Loucy (cell line): ENCODE measurements at regions not wholly inside any gene's neighbourhood (a gene's known extent, or its start where the extent isn't known, plus 50 kb on each side); places are given as distances from the start of the nearest gene placed in this dataset.

Experiments
- H2AFZ ChIP-seq: fragments of 200-600 bp; sonication (generic); 2 replicates; pipeline ENCODE4 v1.6.0; 2016; ENCODE audit warnings: antibody characterized with exemption, mild to moderate bottlenecking, low read length, moderate library complexity
- H3F3A ChIP-seq: fragments of 200-600 bp; 2 replicates; pipeline ENCODE4 v1.6.0; 2016; ENCODE audit warnings: antibody characterized with exemption, low read depth, mild to moderate bottlenecking
- H3K27me3 ChIP-seq: fragments of 200-600 bp; sonication (generic); 2 replicates; pipeline ENCODE4 v1.6.1; 2014; ENCODE audit warnings: low read length, mild to moderate bottlenecking; ENCODE audit not compliant: insufficient read depth, poor library complexity, severe bottlenecking
- H3K36me3 ChIP-seq: fragments of 200-600 bp; sonication (generic); 2 replicates; pipeline ENCODE4 v1.6.1; 2016; ENCODE audit warnings: low read length; ENCODE audit not compliant: insufficient read depth
- H3K4me1 ChIP-seq: fragments of 200-600 bp; sonication (generic); 2 replicates; pipeline ENCODE4 v1.5.1; 2014; ENCODE audit warnings: low read length, mild to moderate bottlenecking; ENCODE audit not compliant: insufficient read depth, poor library complexity, severe bottlenecking
- H3K4me2 ChIP-seq: fragments of 200-600 bp; sonication (generic); 2 replicates; pipeline ENCODE4 v1.6.0; 2014; ENCODE audit warnings: antibody characterized with exemption, low read length, low read depth, mild to moderate bottlenecking; ENCODE audit not compliant: poor library complexity, severe bottlenecking
- H3K4me3 ChIP-seq: fragments of 200-600 bp; sonication (generic); 2 replicates; pipeline ENCODE4 v1.5.1; 2014; ENCODE audit warnings: low read length, mild to moderate bottlenecking, mixed read lengths; ENCODE audit not compliant: poor library complexity, severe bottlenecking
- H3K79me2 ChIP-seq: fragments of 200-600 bp; sonication (generic); 2 replicates; pipeline ENCODE4 v1.6.1; 2014; ENCODE audit warnings: low read length; ENCODE audit not compliant: insufficient read depth
- H3K9ac ChIP-seq: fragments of 200-600 bp; sonication (generic); 2 replicates; pipeline ENCODE4 v1.6.0; 2014; ENCODE audit warnings: mild to moderate bottlenecking, low read depth, low read length, moderate library complexity; ENCODE audit not compliant: poor library complexity, severe bottlenecking
- H3K9me2 ChIP-seq: fragments of 200-600 bp; sonication (generic); replicated peaks from 2 replicates; pipeline ENCODE4 v1.6.1; 2016; ENCODE audit warnings: low read depth, low read length, mixed read lengths
- H3K9me3 ChIP-seq: fragments of 200-600 bp; sonication (generic); 2 replicates; pipeline ENCODE4 v1.6.1; 2014; ENCODE audit warnings: mild to moderate bottlenecking, antibody characterized with exemption, low read length, low read depth; ENCODE audit not compliant: insufficient read depth
- H4K20me1 ChIP-seq: fragments of 200-600 bp; sonication (generic); 2 replicates; pipeline ENCODE4 v1.6.0; 2014; ENCODE audit warnings: antibody characterized with exemption, low read length, mild to moderate bottlenecking; ENCODE audit not compliant: insufficient read depth, poor library complexity, severe bottlenecking
- EZH2phosphoT487 ChIP-seq: fragments of 200-600 bp; IDR thresholded peaks from 2 replicates; pipeline ENCODE4 v1.6.1; 2018; ENCODE audit warnings: antibody characterized with exemption, mild to moderate bottlenecking, moderate library complexity, borderline replicate concordance
- TF ChIP-seq, protein P1 (sequence below): fragments of 200-600 bp; sonication (generic); conservative IDR thresholded peaks from 2 replicates; pipeline ENCODE4 v1.5.1; 2014; ENCODE audit warnings: mild to moderate bottlenecking, antibody characterized with exemption, low read length

DNA sequence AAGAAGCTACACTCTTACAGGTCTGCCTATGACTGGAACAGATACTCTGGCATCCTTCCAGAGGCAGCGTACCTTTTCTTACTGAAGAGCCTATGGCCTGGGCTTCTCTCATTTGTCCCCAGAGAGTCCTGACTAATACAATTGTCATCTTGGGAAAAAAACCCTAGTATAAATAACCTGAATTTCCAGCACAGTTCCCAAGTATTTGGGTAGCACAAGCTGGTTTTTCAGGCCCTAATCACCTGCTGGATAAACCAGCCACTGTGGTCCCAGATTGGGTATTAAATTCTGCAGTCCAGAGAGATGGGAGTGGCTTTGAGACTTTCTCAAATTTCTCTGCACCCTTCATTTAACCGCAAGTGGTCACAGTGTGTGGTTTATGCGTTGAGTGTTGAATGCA lies 186.8 kb upstream of the NEBL start:
- Histone ChIP-seq H3F3A (no peaks in the 10 kb centered on the region), H3K4me2 (no peak overlapping the region), H3K9ac (no peak overlapping the region), H3K27me3 (no peaks in the 10 kb centered on the region), H3K79me2 (no peaks in the 10 kb centered on the region), H3K9me3 (no peaks in the 10 kb centered on the region), H3K4me1 (no peaks in the 10 kb centered on the region), H4K20me1 (no peaks in the 10 kb centered on the region), H3K9me2 (no peaks in the 10 kb centered on the region), H3K36me3 (no peaks in the 10 kb centered on the region), H3K4me3 (no peak overlapping the region), H2AFZ (no peak overlapping the region)
- no peak for TF ChIP-seq EZH2phosphoT487
- TF ChIP-seq, protein P1, sequence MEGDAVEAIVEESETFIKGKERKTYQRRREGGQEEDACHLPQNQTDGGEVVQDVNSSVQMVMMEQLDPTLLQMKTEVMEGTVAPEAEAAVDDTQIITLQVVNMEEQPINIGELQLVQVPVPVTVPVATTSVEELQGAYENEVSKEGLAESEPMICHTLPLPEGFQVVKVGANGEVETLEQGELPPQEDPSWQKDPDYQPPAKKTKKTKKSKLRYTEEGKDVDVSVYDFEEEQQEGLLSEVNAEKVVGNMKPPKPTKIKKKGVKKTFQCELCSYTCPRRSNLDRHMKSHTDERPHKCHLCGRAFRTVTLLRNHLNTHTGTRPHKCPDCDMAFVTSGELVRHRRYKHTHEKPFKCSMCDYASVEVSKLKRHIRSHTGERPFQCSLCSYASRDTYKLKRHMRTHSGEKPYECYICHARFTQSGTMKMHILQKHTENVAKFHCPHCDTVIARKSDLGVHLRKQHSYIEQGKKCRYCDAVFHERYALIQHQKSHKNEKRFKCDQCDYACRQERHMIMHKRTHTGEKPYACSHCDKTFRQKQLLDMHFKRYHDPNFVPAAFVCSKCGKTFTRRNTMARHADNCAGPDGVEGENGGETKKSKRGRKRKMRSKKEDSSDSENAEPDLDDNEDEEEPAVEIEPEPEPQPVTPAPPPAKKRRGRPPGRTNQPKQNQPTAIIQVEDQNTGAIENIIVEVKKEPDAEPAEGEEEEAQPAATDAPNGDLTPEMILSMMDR = no peak

DNA sequence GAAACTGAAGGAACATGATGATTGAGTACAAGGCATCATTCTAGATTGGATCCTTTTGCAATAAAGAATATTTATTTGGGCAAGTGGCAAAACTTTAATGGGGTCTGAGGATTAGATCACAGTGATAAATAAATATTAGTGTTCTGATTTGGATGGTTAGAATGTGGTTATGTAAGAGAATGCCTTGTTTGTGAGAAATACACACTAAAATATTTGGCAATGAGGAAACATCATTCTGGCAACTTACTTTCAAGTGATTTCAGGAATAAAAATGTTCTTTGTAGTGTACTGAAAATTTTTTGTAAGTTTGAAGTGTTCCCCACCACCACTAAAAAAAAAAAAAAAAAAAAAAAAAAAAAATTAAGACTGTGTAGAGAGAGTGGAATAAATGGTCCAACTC lies 185.1 kb upstream of the NEBL start:
- no peak overlapping the region for H3K4me2 ChIP-seq
- no peak overlapping the region for H3K9ac ChIP-seq
- no peaks in the 10 kb centered on the region for H3K9me3 ChIP-seq
- no peak overlapping the region for H3K4me3 ChIP-seq
- no peaks in the 10 kb centered on the region for H4K20me1 ChIP-seq
- no peak overlapping the region for H2AFZ ChIP-seq
- no peaks in the 10 kb centered on the region for H3K9me2 ChIP-seq
- H3K4me1 ChIP-seq = no peaks in the 10 kb centered on the region
- TF ChIP-seq, protein P1 = no peak
- no peak for TF ChIP-seq EZH2phosphoT487
- no peaks in the 10 kb centered on the region for H3K36me3 ChIP-seq
- no peaks in the 10 kb centered on the region for H3K27me3 ChIP-seq
- no peaks in the 10 kb centered on the region for H3F3A ChIP-seq
- no peaks in the 10 kb centered on the region for H3K79me2 ChIP-seq

DNA sequence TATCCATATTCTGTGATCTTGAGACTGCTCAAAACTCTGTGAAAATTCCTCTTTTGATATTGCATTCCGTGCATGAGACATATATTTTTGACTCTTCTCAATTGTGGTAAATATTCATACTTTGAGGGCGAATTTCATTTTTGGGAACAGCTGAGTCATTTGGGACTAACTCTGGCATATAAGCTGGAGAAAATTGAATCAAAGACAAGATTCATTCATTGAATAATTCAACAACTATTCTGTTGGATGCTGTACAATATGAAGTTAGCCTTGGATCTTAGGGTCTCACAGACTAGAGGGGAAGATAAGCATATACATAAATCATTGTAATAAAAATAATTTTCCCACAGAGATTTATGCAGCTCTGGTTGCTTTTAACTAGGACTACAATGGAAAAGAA lies 183.2 kb upstream of the NEBL start:
- Histone ChIP-seq H3K4me1 (no peaks in the 10 kb centered on the region), H3K27me3 (no peaks in the 10 kb centered on the region), H3K9ac (no peak overlapping the region), H4K20me1 (no peaks in the 10 kb centered on the region), H3K9me3 (no peaks in the 10 kb centered on the region), H3F3A (no peaks in the 10 kb centered on the region), H3K9me2 (no peaks in the 10 kb centered on the region), H3K4me3 (no peak overlapping the region), H3K4me2 (no peak overlapping the region), H2AFZ (no peak overlapping the region), H3K36me3 (no peaks in the 10 kb centered on the region), H3K79me2 (no peaks in the 10 kb centered on the region)
- TF ChIP-seq, protein P1 = no peak
- no peak for TF ChIP-seq EZH2phosphoT487
